Subcutaneous abdominal adipose tissue (tissue), 5 donors: ENCODE measurements at regions not wholly inside any gene's neighbourhood (a gene's known extent, or its start where the extent isn't known, plus 50 kb on each side); places are given as distances from the start of the nearest gene placed in this dataset.

Experiments
- H3K27ac ChIP-seq: one replicate; pipeline ENCODE4 v1.7.0; 2013; ENCODE audit warnings: low read depth, mild to moderate bottlenecking, inconsistent platforms, low read length, moderate library complexity
- H3K27me3 ChIP-seq, 5 donors: one replicate each; pipeline ENCODE4 v1.7.0; 2013; ENCODE audit warnings: low read length in 5 of 5, inconsistent platforms in 1 of 5; ENCODE audit not compliant: control insufficient read depth in 5 of 5, insufficient read depth in 4 of 5
- H3K36me3 ChIP-seq, 5 donors: one replicate each; pipeline ENCODE4 v1.7.0; 2013; ENCODE audit warnings: low read length in 5 of 5; ENCODE audit not compliant: control insufficient read depth in 5 of 5, insufficient read depth in 5 of 5
- H3K4me1 ChIP-seq, 5 donors: one replicate each; pipeline ENCODE4 v1.7.0; 2013; ENCODE audit warnings: low read length in 5 of 5, mild to moderate bottlenecking in 3 of 5, moderate library complexity in 1 of 5; ENCODE audit not compliant: control insufficient read depth in 5 of 5, insufficient read depth in 5 of 5
- H3K4me3 ChIP-seq, 5 donors: one replicate each; pipeline ENCODE4 v1.7.0; 2013; ENCODE audit warnings: low read length in 5 of 5, low read depth in 1 of 5
- H3K9ac ChIP-seq, 5 donors: one replicate each; pipeline ENCODE4 v1.7.0; 2013; ENCODE audit warnings: low read length in 5 of 5, mild to moderate bottlenecking in 4 of 5, moderate library complexity in 3 of 5
- H3K9me3 ChIP-seq, 5 donors: one replicate each; pipeline ENCODE4 v1.7.0; 2013; ENCODE audit warnings: low read length in 5 of 5; ENCODE audit not compliant: control insufficient read depth in 5 of 5
- donor health status: healthy.
- donor health status: healthy.
- donor health status: healthy.
- donor health status: healthy.
- donor health status: healthy.

- no peak overlapping the region for H3K4me3 ChIP-seq
These were observed 299.4 kb downstream of the ETNK1 start for GRCh38 chr12:22924391-22924790.

GRCh38 chr12:22925623-22926022 lies 300.7 kb downstream of the ETNK1 start:
- H3K4me1 ChIP-seq = no peaks in the 10 kb centered on the region
- H3K27ac ChIP-seq = no peak overlapping the region
- no peaks in the 10 kb centered on the region for H3K9me3 ChIP-seq
- H3K9ac ChIP-seq = no peak overlapping the region
- no peaks in the 10 kb centered on the region for H3K36me3 ChIP-seq
- no peaks in the 10 kb centered on the region for H3K27me3 ChIP-seq
- H3K4me3 ChIP-seq = no peak overlapping the region

More at GRCh38 chr12:22924391-22924790, 299.4 kb downstream of the ETNK1 start:
- no peaks in the 10 kb centered on the region for H3K27me3 ChIP-seq
- no peaks in the 10 kb centered on the region for H3K36me3 ChIP-seq
- H3K4me1 ChIP-seq = no peaks in the 10 kb centered on the region
- no peak overlapping the region for H3K27ac ChIP-seq
- no peak overlapping the region for H3K9ac ChIP-seq
- no peaks in the 10 kb centered on the region for H3K9me3 ChIP-seq

- Histone ChIP-seq H3K9me3 (no peaks in the 10 kb centered on the region), H3K27ac (no peak overlapping the region), H3K4me3 (no peak overlapping the region), H3K4me1 (peaks cover 0 to 3% (median 0%) of the 10 kb centered on the region in 5 donors), H3K9ac (no peak overlapping the region), H3K36me3 (no peaks in the 10 kb centered on the region), H3K27me3 (no peaks in the 10 kb centered on the region)
These were observed 307.5 kb downstream of the ETNK1 start for GRCh38 chr12:22932431-22932830.

GRCh38 chr12:22935090-22935489 lies 310.1 kb downstream of the ETNK1 start:
- Histone ChIP-seq H3K9me3 (no peaks in the 10 kb centered on the region), H3K4me1 (peaks cover 0 to 12% (median 0%) of the 10 kb centered on the region in 5 donors), H3K4me3 (peak overlapping the region in 3 of 5 donors; percentile 6 to 49 (median 46)), H3K27me3 (no peaks in the 10 kb centered on the region), H3K36me3 (no peaks in the 10 kb centered on the region), H3K9ac (no peak overlapping the region), H3K27ac (no peak overlapping the region)

GRCh38 chr12:22935501-22935900 lies 310.5 kb downstream of the ETNK1 start:
- peak overlapping the region in 3 of 5 donors; percentile 6 to 49 (median 46) for H3K4me3 ChIP-seq

GRCh38 chr12:22938323-22938722 lies 313.4 kb downstream of the ETNK1 start:
- H3K36me3 ChIP-seq = no peaks in the 10 kb centered on the region
- peaks cover 0 to 12% (median 0%) of the 10 kb centered on the region in 5 donors for H3K4me1 ChIP-seq
- H3K27ac ChIP-seq = no peak overlapping the region
- H3K9ac ChIP-seq = no peak overlapping the region
- no peak overlapping the region for H3K4me3 ChIP-seq
- H3K27me3 ChIP-seq = no peaks in the 10 kb centered on the region
- no peaks in the 10 kb centered on the region for H3K9me3 ChIP-seq

More at GRCh38 chr12:22935501-22935900, 310.5 kb downstream of the ETNK1 start:
- H3K36me3 ChIP-seq = no peaks in the 10 kb centered on the region
- peaks cover 0 to 12% (median 0%) of the 10 kb centered on the region in 5 donors for H3K4me1 ChIP-seq
- H3K9me3 ChIP-seq = no peaks in the 10 kb centered on the region
- no peaks in the 10 kb centered on the region for H3K27me3 ChIP-seq
- no peak overlapping the region for H3K27ac ChIP-seq
- H3K9ac ChIP-seq = no peak overlapping the region

- Histone ChIP-seq H3K9me3 (peaks cover 0 to 8% (median 0%) of the 10 kb centered on the region in 5 donors), H3K27ac (no peak overlapping the region), H3K9ac (no peak overlapping the region), H3K36me3 (no peaks in the 10 kb centered on the region), H3K4me1 (no peaks in the 10 kb centered on the region), H3K27me3 (no peaks in the 10 kb centered on the region), H3K4me3 (no peak overlapping the region)
These were observed 326.2 kb downstream of the ETNK1 start for GRCh38 chr12:22951206-22951605.

- no peak overlapping the region for H3K4me3 ChIP-seq
- peaks cover 0 to 5% (median 0%) of the 10 kb centered on the region in 5 donors for H3K4me1 ChIP-seq
- no peaks in the 10 kb centered on the region for H3K27me3 ChIP-seq
- peaks cover 0 to 8% (median 0%) of the 10 kb centered on the region in 5 donors for H3K9me3 ChIP-seq
- no peak overlapping the region for H3K9ac ChIP-seq
- no peaks in the 10 kb centered on the region for H3K36me3 ChIP-seq
- no peak overlapping the region for H3K27ac ChIP-seq
These were observed 331.7 kb downstream of the ETNK1 start for GRCh38 chr12:22956690-22957089.

GRCh38 chr12:22967171-22967570 lies 342.2 kb downstream of the ETNK1 start:
- Histone ChIP-seq H3K27me3 (no peaks in the 10 kb centered on the region), H3K4me1 (peaks cover 0 to 13% (median 3%) of the 10 kb centered on the region in 5 donors), H3K9ac (no peak overlapping the region), H3K27ac (no peak overlapping the region), H3K9me3 (no peaks in the 10 kb centered on the region), H3K4me3 (no peak overlapping the region), H3K36me3 (no peaks in the 10 kb centered on the region)

GRCh38 chr12:22969521-22969920 lies 344.6 kb downstream of the ETNK1 start:
- Histone ChIP-seq H3K4me3 (no peak overlapping the region), H3K4me1 (peaks cover 0 to 13% (median 3%) of the 10 kb centered on the region in 5 donors), H3K27me3 (no peaks in the 10 kb centered on the region), H3K36me3 (no peaks in the 10 kb centered on the region), H3K9ac (no peak overlapping the region), H3K27ac (no peak overlapping the region), H3K9me3 (no peaks in the 10 kb centered on the region)
